Stimulated activated CD4-positive, alpha-beta T cell treated with anti-CD3 and anti-CD28 coated beads, Interleukin-4, amount 100 ng/mL, for 4 hours (primary cell): ENCODE measurements at regions not wholly inside any gene's neighbourhood (a gene's known extent, or its start where the extent isn't known, plus 50 kb on each side); places are given as distances from the start of the nearest gene placed in this dataset.
"Not testable (repeated sequence)": the region's sequence is repeated elsewhere in the genome, so short reads cannot be mapped to it uniquely, and the experiment has no call there.

Experiments
- DNase-seq, 2 experiments: peaks; one replicate each; pipeline ENCODE4 v3.0.0-alpha.2; 2020

DNA sequence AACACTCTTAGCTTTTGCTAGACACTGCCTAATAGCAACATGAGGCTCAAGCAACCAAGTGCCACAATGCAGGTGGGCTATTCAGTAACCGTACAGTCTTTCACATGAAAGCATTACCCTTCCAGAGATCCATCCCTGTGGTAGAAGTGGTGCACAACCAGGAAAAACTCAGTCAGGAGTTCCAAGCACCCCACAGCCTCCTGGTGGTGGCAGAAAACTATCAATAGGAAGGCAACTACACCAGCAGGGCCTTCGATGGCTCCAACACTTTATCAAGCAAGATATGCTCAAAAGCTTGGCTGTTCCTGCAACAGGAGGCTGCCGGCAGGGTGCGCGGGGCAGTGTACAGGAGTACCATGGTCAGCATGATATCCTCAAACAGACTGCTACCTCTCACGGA is 176.1 kb upstream of the DLGAP1 start:
- DNase-seq = no peak

DNA sequence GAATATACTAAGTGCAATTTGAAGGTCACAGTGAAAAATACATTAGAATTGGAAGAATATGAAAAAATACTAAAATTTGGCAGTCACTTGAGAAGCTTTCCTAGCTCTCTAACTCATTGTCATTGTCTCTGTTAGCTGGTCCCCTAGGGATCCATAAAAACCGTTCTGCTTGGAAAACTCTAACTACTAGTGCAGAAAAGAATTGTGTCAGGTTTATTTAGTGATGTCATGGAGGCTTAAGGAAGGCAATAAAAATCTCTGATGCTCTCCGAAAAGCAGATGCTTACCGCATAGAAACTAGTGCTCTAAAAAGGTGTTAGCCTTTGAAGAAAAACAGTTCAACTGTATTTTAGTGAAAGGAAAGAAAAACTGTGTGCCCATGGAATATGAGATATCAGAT is 150.1 kb upstream of the DLGAP1 start:
- no peak for DNase-seq

DNA sequence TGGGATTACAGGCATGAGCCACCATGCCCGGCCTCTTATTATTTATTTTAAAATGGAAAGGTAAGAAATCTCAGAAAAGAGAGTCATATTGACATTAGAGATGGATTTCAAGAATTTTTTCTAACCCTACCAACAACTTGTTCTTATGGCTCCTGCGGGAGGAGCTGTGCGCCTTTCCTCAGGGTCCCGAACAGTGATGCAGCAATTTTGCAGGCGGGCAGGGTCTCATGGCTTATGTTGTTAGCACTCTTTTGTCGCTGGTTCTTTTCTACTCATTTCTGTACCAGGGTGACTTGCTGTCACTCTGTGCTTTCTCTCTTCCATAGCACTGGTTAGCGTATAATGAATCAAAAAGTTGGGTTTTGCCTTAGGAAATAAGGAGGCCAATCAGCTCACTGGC is 148.8 kb upstream of the DLGAP1 start:
- no peak for DNase-seq

DNA sequence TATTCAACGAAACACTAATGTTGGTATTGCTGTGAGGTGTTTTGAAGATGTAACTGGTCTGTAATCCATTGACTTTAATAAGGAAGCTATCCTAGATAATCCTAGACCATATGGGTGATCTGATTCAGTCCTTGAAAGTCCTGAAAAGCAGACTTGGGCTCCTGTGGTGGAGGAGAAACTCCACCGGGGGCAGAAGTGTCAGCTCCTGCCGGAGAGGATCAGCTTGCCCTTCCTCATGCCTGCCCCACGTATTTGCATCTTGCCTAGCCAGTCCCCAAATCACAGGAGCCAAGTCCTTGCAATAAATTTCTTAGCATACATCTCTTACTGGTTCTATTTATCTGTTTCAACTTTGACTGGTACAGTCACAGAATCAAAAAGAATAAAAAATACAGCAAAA is 144.2 kb upstream of the DLGAP1 start:
- no peak for DNase-seq

DNA sequence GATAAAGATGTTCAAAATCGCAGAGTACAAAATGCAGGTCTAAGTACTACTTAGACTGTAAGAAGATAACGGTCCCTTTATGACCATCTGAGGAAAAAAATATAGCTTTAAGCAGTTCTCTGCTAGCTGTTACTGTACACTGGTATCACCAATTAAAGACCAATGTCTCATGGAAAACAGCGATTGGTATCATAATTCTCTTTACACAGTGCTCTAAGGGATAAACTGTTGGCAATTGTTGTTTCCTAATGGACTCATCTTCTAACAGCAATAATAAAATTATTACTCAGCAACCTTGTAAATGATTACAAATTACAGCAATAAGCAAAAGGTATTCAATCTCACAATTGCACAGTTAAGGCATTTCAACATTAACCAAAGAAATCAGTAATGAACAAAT is 142.2 kb upstream of the DLGAP1 start:
- no peak for DNase-seq

DNA sequence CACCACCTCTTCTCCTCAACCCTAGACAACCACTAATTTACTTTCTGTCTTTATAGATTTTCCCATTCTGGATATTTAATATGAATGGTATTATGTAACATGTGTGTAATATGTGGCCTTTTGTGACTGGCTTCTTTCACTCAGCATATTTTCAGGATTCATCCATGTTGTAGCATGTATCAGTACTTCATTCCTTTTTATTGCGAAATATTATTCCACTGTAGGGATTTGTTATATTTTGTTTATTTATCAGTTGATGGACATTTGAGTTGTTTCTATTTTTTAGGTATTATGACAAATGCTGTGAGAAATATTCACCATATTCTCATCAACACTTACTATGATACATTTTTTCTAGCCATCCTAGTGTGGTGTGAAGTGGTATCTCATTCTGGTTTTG is 138.8 kb upstream of the DLGAP1 start:
- DNase-seq = no peak

DNA sequence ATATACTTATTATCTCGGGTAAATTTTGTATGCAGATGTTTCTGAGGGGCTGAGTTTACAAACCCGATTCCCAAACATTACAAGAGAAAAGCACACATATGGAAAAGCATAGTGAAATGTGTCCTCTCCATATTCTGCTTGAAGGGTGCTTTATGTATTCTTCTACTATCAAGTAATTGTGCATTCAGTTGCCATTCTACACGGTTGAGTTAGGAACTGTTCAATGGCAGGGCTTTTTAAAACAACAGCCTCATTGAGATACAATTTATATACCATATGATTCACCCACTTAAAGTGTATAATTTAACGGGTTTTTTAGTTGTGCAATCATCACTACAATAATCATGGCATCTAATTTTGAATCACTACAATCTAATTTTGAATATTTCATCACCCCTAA is 138.4 kb upstream of the DLGAP1 start:
- no peak for DNase-seq

DNA sequence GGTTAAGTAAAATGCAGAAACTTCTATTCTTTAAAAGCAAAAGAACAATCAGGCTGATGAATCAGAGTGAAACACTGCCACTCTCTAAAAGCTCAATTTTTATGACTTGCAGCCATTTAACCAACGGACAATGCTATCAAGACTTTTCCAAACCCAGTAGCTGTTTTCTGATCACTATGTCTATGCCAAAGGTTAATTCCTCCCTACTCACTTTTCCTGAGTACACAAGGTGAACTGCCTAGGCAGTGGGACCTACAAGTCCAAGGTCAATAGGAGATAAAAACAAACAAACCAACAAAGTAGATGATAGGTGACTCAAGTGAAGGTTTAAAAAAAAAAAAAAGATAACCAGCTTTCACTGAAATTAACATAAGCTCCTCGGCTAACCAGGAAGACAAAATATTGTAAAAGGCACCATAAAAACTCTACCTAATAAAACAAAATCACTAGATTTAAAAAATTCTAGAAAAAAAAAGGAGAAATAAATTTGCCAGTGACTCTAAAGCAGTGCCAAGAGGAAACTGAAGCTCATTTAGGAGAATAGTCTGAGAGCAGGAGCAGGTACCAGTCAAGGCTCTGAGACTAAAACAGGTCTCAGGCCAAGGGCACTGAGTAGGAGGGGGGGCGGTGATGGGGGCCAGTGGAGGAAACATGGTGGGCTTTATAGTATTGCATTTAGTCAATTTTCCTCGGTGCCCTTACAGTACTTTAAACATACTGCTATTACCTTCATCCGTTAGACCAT is 134.1 kb upstream of the DLGAP1 start:
- DNase-seq = no peak

DNA sequence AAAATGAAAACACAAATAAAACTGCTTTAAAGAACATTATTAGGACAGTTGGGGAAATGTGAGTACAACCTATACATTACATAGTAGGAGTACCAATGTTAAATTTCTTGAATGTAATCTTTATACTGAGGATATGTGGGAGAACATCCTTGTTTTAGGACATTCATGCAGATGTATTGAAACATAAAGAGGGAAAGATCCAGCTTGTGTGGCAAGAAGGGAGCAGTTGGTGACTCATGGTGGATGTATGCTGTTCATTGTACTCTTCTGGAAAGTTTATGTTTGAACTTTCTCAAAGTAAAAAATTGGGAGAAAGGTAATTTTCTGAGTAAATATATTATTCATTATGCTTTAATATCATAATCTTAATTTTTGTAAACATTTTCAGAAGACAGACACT is 132.1 kb upstream of the DLGAP1 start:
- no peak for DNase-seq

DNA sequence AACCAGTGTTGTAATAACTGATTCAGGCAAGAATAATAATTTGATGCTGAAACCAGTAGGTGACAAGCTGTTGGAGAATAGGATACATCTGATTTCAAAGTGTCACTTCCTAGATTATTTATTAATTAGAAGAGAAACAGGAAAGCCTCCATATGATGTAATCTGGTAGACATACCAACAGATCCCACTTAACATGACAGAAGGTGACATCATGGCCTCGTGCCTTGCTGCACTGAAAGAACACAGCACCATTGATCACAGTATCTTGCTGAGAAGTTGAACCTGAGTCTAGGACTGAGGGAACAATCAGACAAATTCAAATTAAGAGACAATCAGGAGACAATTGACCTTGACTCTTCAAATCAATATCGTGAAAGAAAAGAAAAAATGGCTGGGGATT is 131.6 kb upstream of the DLGAP1 start:
- DNase-seq = no peak

DNA sequence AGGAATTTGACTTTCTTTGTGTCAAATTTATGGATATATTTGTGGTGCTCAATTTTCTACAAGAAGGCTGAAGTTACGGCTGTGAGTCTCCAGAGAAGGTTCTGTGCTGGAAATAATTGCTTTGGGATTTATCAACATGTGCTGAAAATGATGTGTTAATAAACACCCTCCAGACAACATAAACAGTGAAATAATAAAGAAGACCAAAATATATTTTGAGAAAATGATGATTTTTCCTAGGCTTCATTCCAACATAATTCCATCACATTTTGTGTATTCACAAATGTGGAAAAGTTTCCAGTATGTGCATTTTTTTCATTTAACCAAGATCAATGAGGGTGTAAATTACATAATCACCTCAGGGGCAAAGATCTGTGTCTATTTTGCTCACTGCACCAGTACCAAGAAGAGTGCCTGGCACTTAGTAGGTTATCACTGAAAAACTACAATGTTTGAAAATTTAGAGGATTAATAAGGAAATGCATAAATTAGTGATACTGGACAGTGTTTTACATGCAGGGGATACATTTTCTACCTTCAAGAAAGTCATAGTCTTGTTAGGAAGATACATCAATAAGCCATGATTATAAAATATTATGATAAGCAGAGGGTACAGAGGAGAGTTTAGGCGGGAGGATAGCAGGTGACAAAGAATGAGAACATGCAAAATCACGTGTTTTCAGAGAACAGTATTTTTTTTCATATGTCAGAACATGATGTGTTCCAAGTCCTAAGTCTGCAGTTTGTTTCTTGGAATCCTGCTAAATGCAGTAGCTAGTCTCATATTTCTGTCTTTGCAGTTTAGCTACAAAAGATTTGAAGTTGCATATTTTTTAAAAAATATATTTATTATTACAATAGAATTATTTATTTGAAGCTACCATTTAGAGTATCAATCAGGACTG is 127.6 kb upstream of the DLGAP1 start:
- DNase-seq = no peak

DNA sequence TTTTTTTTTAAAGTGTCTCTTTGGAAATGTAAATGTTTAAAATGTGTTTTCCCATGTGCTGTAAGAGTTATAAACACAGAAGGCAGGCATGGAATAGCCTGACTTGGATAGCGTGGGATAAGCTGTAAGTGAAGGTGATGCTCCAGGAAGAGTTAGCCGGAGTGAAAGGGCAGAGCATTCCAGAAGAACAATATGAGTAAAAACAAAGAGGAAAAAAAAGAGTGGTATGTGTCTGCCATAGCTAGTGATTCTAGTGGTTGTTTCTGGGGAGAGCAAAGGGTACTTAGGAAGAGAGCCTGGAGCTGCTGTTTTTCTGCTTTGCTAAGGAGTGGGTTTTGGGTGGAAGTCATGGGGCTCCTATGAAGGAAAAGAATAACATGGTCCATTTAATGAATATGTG is 126.9 kb upstream of the DLGAP1 start:
- no peak for DNase-seq

DNA sequence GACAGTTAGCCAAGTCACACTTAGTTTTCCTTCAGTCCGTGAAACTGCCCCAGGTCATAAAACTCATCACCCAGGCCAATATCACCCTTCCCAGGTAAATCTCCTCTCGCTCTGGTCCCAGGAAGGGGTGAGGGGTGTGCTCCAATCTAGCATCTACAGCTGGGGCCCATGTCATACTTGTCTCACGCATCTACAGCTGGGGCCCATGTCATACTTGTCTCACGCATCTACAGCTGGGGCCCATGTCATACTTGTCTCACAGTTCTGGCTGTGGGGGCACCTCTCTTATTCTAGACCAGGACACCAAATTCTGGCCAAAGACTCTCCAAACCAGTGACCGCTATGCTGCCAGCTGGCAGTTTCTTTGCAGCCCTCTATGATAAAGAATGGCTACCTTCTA is 123.3 kb upstream of the DLGAP1 start:
- no peak for DNase-seq

DNA sequence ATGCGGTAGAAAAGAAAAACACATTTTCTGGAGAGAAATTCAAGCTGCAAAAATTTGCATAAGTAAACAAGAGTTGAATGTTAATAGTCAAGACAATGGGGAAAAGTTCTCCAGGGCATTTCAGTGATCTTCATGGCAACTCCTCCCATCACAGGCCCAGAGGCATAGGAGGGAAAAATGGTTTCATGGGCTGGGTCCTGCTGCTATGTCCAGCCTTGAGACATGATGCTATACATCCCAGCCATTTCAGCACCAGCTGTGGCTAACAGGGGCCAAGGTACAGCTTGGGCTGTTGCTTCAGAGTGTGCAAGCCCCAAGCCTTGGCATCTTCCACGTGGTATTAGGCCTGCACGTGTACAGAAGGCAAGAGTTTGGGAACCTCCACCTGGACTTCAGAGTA is 118.6 kb upstream of the DLGAP1 start:
- DNase-seq = no peak

DNA sequence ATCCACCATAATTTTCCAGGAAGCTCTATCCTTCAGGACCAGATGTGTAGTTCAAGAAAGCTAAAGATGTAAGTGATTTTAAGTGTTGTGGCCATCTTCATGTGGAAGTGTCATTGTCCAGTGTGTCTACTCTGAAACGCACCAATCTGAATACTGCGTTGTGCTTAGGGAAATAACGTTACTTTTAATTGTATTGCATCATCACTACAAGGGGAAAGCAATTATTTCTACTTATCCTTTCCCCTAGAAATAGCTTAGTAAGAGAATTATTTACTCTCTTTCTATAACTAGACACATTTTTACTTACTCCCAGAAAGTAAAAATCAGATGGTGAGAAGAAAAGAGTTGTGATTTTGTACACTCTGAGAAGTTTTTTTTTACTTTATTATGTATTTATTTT is 102.4 kb upstream of the DLGAP1 start:
- DNase-seq = no peak

DNA sequence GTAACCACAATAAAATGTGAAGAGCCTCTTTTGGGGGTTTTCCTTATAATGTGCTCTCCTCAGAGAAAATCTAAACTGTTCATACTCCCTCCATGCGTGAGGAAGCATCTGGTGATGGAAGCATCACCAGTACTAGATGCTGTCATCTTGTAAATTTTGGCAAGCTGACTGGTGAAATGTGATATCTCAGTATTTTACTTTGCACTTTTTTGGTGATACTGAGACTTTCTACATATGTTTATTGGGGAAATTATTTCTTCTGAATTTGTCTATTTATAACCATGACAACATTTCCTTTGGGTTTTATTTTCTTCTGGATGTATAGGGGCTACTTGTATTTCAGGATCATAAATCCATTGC is 95.9 kb upstream of the DLGAP1 start:
- no peak for DNase-seq

DNA sequence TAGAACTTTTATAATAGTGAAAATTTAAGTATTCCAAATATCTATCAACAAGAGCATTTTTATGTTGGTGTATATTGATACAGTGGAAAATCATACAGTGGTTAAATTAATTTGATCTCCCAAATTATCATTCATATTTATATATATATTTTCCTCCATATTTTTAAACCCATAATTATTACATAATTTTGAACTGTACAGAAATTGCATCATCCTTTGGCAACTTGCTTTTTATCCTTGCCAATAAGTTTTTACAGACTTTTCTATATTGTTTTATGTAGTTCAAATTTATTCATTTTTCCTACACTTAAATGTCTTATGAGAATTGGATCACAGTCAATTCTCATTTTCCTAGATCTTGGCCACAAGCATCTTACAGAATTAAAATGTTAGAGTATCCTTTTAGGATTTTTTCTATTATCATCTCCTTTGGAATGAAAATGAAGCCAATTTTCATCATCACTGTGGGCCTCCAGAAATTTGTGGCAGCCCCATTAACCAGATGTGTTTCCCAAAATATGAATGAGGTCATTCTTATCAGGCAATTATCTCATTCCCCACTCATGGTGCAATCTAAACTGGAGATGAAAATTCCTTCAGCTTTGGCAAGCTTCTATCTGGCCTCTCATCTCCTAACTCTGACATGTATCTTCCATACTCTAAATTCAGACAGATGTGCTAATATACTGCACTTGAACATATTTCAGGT is 94.2 kb upstream of the DLGAP1 start:
- DNase-seq = no peak

DNA sequence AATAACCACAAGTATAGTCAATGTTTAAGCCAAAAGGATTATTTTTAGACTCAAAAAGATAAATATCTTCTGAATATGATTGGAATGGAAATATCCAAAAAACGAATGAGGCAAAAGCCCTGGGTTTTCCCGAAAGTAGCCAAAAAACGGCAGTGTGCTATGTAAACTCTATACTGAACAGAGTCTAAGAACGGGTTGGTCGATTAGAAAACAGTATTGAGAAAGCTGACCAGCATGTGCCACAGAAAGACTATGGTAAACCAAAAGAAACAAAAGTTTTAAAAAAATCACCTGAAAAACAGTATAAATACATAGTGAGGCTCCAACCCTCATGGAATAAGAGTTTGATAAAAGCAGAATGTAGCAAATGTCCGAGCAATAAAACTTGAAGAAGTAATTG is 92.0 kb upstream of the DLGAP1 start:
- DNase-seq = no peak

DNA sequence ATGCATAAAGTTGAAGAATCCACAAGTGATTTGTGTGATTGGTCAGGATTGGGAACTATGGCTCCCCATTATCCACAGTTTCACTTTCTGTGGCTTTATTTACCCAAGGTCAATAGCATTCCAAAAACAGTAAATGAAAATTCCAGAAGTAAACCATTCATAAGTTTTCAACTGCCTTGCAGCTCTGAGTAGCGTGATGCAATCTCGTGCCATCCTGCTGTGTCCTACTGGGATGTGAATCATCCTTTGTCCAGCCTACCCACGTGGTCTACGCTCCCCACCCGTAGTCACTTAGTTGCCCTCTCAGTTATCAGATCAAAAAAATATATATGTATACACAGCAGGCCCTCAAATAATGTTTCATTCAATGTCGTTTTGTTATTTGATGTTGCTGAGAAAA is 89.0 kb upstream of the DLGAP1 start:
- no peak for DNase-seq

DNA sequence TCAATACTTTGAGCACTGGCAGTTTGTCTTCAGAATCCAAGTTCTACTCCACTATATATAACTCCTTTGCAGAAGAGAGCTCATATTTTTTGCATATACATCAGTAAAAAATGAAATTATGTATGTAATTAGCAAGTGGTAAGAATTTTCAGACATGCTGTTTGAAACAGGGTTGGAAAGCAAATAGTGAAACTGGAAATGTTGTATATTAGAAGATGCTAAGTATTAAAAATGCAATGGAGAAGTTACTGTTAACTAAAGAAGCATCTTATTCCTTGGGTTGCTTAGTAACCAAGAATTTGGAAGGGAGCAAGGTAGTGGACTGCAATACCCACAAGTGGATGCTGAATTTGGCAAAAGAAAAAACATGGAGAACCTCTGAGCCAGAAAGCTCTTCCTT is 88.6 kb upstream of the DLGAP1 start:
- no peak for DNase-seq

DNA sequence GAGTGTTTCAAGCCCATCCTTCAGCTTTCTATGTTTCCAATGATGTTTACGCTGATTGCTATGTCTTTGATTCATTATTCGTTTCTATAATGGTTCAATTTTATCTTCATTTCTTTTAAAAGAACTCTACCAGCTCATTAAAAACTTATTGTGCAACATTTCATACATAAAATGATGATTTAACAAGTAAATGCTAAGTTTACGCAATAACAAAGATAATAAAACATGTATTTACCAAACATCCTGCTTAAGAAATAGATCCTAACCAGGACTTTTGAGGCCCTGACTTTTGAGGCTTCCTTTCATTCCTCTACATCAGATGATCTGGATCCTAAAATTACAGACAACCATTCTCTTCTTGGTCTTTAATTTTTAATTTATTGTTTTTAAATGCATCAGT is 86.5 kb upstream of the DLGAP1 start:
- DNase-seq = no peak

DNA sequence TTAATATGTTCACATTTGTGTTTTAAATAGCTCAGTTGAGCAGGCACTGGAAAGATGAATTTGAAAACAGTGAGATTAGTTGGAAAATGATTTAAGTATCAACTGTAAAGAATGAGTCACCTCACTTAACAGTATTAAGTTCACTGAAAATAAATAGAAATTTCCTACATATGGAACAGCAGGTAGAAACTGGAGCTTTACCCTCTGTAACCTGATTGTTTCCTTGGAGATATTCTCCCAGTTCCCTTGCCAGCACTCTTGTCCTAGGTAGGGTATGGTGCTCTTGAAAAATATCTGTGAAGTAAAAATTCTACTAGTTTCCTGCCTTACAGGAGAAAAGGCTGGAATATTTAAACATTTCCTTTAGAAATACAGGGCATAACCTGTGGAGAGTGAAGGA is 81.3 kb upstream of the DLGAP1 start:
- DNase-seq = no peak

DNA sequence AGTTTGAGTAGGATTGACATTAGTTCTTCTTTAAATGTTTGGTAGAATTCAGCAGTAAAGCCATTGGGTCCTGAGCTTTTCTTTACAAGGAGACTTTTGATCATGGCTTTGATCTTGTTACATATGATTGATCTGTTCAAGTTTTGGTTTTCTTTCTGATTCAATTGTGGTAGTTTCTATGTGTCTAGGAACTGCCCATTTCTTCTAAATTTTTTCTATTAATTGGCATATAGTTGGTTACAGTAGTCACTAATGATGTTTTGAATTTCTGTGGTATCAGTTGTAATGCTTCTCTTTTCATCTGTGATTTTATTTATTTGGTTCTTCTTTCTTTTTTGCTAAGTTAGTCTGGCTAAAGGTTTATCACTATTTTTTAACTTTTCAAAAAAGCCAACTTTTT is 73.3 kb upstream of the DLGAP1 start:
- DNase-seq = no peak

DNA sequence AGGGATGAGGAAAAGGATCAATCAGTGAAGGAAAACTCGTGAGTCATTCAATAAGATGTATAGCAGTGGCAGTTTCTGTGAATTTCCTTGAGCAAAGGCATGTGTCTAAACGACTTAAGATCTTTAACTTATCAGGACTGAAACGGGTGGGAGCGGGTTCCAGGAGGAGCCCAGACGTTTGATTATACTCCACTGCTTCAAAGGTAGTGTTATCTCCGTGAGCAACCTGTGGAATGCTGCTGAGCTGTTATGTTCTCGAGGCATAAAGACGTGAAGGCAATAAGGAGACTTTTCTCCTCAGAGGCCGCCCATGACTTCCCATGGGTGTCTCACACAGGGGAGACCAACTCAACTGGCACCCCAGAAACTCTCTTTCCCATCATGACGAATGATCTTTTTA is 72.7 kb upstream of the DLGAP1 start:
- not testable (repeated sequence) for DNase-seq
